Eye (tissue), 1 donor: ENCODE measurements at regions not wholly inside any gene's neighbourhood (a gene's known extent, or its start where the extent isn't known, plus 50 kb on each side); places are given as distances from the start of the nearest gene placed in this dataset.

Experiments
- DNase-seq: peaks from one replicate; pipeline ENCODE4 v3.0.0-alpha.2; 2015

DNA sequence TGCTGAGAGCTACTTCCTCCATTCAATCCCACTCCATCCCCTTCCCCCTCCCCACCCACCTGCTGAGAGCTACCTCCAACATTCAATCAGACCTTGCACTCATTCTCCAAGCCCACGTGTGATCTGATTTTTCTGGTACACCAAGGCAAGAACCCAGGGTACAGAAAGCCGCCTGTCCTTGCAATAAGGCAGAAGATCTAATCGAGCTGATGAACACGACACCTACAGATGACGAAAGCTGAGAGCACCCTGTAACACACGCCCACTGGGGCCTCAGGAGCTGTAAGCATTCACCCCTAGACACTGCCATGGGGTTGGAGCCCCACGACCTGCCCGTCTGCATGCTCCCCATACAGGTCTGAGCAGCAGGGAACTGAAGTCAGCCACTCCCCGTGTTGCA is 58.3 kb downstream of the TRIML1 start:
- no peak for DNase-seq

DNA sequence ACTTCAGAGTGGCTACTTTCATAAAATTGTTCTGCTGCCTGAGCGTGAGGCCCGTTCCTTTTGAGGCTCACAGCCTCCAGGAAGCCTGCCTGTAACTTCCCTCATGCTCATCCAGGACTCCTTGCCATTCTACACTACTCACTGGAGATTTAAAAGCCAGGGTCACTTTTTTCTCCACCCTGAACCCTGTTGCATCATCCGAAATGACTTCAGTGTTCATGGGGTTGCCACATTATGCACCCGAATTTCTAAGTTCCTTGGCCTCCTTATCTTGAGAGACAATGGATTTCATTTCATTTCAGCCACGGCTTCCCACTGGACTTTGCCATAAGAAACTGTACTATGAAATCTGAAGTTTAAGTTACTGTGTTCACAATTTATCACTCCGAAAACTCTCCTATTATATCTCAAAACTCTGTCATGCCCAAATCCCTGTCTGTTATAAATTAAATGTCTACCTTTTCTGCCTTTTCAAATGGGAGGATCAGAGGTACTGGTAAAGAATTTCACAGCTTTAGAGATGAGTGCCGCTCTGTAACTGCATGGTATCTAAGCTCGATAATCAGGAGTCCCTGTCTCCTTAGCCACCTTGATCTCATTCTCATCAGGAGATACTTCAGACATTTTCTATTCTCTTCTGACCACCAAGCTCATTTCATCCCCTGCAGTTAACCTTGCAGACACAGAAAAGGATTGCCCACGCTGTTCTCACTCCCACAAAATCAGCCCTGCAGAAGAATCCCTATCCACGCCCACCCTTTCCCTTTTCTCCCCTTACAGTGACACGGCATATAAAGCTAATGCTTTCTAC is 59.9 kb downstream of the TRIML1 start:
- no peak for DNase-seq

DNA sequence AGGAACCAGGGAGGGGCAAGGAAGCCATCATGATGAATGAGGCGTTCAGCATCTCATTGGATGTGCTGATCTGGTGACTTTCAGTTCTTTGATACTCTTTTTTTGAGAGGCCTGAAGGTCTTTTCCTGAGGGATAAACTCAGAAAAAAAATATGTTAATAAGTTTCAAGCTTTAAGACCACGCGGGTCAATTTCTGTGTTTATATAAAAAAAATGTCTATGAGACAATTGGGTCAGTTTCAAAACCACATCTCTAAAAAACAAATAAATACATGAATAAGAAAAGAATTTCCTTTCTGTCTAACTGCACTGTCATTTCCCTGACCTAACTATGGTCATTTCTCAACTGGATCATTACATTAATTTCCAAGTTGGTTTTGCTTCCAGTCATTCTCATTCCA is 62.6 kb downstream of the TRIML1 start:
- no peak for DNase-seq

GRCh38 chr4:188206783-188207182 is 67.5 kb downstream of the TRIML1 start:
- no peak for DNase-seq

DNA sequence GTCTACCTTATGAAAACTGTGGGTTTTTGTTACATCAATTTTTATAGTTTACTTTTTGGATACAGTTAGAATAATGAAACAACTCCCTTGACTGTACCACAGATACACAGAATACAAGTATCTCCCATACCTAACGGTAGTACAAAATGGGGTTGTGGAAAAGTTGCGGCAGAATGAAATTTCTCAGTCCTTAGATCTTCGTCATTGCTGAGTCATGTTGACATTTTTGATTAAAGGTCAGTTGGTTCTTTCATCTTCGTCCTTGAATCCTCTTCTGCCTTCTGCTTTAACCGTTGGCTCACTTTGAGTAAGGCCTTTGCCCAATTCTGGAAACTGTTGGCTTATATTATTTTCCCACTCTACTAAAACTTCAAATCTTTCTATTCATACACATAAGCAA is 75.6 kb downstream of the TRIML1 start:
- DNase-seq = no peak

- DNase-seq = no peak
Observed at GRCh38 chr4:188218392-188218791, 79.2 kb downstream of the TRIML1 start.

DNA sequence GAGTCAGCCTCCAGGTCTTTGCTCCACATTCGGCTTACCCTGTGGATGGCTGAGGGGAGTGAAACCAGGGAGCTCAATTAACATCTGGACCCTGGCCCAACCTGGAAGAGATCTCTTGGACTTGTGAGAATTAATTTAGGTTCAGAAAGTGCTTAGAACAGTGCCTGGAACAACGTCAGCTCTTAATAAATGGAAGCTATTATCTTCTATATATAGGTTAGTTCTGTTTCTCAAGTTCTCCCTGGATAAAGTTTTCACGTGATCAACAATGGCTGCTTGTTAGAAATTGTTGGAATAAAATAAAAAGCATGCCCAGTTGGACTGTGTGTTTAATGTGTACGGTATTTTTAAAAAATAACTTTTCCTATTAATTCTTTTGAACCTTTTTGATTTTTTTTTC is 80.8 kb downstream of the TRIML1 start:
- DNase-seq = no peak

DNA sequence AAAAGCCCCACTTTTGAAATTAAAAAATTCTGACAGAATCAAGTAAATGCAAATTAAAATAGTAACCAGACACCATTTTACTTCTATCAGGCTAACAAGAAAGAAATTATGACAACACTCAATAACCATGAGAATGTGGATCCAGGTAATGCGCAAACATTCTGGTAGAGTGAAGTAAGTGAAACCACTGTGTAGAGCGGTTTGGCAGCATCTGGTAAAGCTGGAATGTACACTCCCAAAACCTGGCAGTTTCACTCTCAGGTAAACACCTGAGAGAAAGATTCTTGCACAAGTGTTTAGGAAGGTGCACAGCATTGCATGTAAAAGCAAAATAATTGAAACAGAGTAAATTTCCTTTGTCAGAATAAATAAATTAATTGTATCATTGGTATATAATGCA is 81.8 kb downstream of the TRIML1 start:
- no peak for DNase-seq

DNA sequence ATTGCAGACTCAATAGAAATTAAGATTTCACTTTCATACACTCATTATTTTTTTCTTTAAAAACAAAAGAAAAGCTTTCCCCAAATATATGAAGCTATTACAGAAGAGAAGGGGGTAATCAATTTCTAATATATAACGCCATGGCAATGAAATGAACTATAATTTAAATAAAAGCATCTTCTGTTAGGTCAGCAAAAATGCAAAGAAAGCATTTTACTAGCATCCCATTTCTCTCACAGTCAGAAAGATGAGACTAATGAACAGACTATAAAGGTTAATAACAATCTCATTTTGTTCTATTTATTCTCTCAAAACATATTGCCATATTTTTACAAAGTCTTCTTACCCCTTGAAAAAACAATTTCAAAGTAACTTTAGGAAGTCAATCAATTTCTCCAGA is 89.0 kb downstream of the TRIML1 start:
- no peak for DNase-seq

DNA sequence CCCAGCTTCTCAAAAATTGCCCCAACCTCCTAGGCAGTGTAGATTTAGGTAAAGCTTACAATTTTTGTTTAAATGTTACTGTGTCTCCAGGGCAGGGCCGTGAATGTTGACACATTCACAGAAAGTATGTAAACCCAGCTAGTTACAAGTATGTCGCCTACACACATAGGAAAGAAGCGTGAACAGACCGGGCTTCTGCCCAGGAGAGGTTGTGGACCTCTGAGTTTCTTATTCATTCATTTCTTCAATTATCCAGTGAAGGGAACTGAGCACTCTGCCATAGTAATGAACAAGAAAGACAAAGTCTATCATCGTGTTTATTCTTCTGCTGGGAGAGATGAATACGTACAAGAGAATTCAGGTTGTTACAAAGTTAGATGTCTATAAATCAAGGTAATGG is 93.2 kb downstream of the TRIML1 start:
- DNase-seq = no peak

GRCh38 chr4:188242041-188242440 is 102.8 kb downstream of the TRIML1 start:
- no peak for DNase-seq

DNA sequence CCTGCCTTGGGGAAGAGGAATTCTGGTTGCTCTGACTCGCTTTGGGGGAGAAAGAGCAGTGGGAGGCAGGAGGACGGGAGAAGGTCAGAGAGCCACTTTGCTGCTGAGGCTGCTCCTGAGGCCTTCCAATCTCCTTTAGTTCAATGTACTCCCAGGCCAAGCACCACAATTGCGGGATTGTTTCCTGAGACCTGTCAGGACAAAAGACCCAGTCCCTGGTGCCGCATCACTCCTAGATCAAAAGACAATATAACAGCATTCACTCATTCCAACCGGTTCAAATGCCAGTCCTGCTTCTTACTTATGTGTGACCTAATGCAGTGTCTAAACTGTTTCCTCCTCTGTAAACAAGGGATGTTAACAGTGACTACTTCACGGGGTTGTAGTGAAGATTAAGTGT is 106.4 kb downstream of the TRIML1 start:
- DNase-seq = no peak

DNA sequence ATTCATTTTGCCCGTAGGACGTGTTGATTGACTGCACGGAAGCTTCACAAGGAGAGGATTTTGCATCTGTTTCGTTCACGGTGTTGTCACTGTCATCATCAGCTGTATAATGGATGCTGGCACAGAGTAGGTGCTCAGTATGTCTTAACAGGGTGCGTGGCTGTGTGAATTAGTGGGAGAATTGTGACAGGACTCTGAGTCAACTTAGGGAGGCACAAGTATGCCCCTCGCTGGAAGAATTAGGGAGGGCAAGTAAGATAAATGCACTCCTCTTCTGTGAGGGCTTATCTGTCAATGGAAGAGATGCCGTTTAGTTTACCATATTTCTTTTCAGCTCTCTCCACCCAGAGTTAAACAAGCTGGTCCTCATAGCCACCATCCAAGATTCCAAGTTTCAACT is 107.2 kb downstream of the TRIML1 start:
- DNase-seq = no peak

GRCh38 chr4:188254211-188254610 is 115.0 kb downstream of the TRIML1 start:
- DNase-seq = no peak

GRCh38 chr4:188262464-188262863 is 123.2 kb downstream of the TRIML1 start:
- DNase-seq = no peak

DNA sequence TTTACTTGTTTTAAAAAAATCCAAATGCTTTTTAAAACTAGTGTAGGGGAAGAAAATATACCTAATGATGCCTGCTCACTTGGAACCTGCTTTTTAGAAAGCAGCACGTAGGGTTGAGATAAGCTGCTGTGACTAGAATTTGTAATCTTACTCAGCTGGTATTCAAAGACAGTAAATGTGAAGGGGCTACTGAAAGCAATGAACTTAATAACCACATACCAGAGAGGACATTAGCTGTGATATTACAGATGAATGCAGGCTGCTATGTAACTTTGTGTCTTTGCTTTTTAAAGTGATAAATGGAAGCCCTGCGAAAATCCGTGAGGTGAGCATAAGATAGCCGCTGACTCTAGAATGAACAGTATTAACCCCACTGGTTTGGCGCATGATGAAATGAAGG is 124.1 kb downstream of the TRIML1 start:
- no peak for DNase-seq

DNA sequence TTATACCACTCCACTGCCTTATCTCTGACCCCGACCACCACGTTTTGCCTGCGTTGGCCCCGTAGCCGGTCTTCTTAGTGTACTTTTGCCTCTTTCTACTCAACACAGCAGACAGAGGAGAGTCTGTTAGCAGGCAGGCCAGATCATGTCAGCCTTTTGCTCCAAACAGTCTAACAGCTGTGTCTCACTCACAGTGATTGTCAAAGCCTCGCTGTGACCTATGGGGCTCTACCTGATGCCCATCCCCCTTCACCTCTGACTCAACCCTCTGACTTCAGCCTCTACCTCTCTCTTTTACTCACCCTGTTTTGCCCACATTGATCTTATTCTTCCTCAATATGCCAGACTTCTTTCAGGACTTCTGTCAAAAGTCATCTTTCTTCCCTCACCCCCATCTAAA is 127.1 kb downstream of the TRIML1 start:
- no peak for DNase-seq

DNA sequence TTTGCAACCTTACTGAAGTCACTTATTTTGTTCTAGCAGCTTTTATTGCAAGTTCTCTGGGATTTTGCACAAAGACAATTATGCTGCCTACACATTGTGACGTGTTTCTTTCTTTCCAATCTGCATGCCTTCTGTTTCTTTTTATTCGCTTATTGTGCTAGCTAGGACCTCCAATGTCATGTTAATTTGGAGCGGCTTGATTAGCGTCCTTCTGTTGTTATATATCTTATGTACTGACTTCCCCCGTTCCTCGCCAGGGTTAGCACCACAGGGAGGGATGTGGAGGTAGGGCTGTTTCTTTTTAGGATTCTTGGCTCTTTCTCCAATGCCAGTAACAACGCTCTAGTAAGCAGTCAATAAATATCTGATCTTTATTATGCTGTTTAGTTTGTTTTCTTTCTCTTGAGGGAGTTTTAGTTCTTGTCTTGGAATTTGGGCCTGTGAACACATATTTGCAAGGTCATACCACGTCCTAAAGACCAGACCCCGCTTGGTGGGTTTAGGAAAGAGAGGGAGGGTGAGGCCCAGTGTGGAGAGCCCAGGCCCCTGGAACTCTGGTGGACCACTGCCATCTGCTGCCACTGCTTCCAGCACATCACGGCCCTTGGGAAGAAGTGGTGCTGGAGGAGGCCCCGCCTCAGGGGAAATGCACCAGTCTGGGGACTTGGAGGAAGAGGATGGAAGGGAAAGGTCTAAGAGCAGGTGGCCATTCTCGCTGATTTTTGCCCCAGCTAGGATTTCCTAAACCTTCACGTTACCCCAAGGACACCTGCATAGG is 129.1 kb downstream of the TRIML1 start:
- DNase-seq = no peak

- DNase-seq = no peak
Observed at GRCh38 chr4:188270273-188271069, 131.2 kb downstream of the TRIML1 start.

GRCh38 chr4:188275686-188276085 is 136.4 kb downstream of the TRIML1 start:
- DNase-seq = no peak

DNA sequence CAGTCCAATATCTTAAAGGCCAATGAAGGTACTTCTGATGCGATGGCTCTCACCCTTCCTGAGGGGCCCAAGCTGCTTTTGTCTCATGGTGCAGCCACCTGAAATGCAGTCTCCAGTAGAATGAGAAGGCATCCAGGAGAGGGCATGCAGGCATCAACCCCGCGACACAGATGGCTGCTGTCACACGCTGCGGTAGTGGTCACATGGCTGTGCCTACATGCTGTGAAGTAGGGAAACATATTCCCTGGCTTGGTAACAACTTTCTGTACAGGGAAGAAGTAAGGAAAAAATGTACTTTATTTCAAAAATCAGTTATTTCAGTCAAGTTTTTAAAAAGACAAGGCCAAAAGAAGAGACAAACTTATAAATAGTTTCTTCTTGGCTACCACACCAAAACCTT is 139.9 kb downstream of the TRIML1 start:
- DNase-seq = no peak

DNA sequence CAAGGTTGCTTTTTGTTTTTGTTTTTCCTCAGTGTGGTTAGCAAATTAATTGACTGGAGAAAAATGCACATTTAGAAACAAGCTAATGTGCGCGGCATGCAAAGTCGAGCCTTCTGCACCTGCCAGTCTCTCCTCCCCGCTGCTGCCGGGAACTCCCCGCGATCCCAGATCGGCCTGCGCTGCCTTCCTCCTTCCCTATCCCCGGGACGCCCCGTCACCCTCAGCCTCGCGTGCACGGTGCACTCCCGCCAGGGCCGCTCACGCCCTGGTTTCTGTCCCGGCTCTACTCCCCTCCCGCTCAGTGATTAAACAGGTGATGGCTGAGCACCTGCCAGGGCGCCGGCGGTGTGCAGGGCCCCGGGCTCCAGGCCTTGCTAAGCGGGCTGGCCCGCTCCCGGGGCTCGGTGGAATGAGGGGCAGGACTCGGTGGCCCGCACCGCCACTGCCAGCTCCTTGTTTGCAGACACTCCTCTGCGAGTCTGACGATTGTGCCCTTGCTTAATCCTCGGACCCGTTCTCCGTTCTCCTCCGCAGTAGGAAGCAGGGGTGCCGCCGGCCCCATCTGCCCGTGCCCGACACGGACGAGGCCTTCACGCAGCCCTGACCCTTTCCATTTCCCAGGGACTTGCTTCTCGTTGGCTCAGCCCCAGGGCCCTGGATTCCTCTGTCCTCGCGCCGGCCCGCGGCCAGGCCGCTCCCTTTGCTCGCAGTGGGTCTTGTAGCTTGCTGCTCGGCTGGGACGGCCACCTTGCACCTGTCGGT is 143.4 kb downstream of the TRIML1 start:
- DNase-seq = peak; percentile 60
